M059J (cell line): ENCODE measurements at regions not wholly inside any gene's neighbourhood (a gene's known extent, or its start where the extent isn't known, plus 50 kb on each side); places are given as distances from the start of the nearest gene placed in this dataset.
"Not testable (repeated sequence)": the region's sequence is repeated elsewhere in the genome, so short reads cannot be mapped to it uniquely, and the experiment has no call there.

ENCODE experiments used
- DNase-seq: peaks from one replicate; pipeline ENCODE4 v3.0.0-alpha.2; 2012; ENCODE audit warnings: low read depth

GRCh38 chr2:87075054-87075790 lies 53.6 kb upstream of the PLGLB1 start:
- DNase-seq = peak; percentile 2

- DNase-seq = peak; percentile 51
These were observed 54.2 kb upstream of the PLGLB1 start for GRCh38 chr2:87075791-87076252.

- DNase-seq = peak; percentile 77
These were observed 54.8 kb upstream of the PLGLB1 start for GRCh38 chr2:87076253-87077123.

GRCh38 chr2:87077124-87077446 lies 55.4 kb upstream of the PLGLB1 start:
- DNase-seq = not testable (repeated sequence)

GRCh38 chr2:87081727-87082126 lies 60.1 kb upstream of the PLGLB1 start:
- not testable (repeated sequence) for DNase-seq

- DNase-seq = not testable (repeated sequence)
These were observed 66.4 kb upstream of the PLGLB1 start for GRCh38 chr2:87088079-87088478.

- not testable (repeated sequence) for DNase-seq
These were observed 67.8 kb upstream of the PLGLB1 start for GRCh38 chr2:87089401-87089800.

GRCh38 chr2:87093252-87093651 lies 71.6 kb upstream of the PLGLB1 start:
- not testable (repeated sequence) for DNase-seq

- not testable (repeated sequence) for DNase-seq
These were observed 72.4 kb upstream of the PLGLB1 start for GRCh38 chr2:87093937-87094529.

- not testable (repeated sequence) for DNase-seq
These were observed 74.2 kb upstream of the PLGLB1 start for GRCh38 chr2:87095804-87096203.

- not testable (repeated sequence) for DNase-seq
These were observed 107.3 kb upstream of the PLGLB1 start for GRCh38 chr2:87128761-87129553.

- not testable (repeated sequence) for DNase-seq
These were observed 110.9 kb upstream of the PLGLB1 start for GRCh38 chr2:87132577-87132976.

GRCh38 chr2:87151835-87152493 lies 130.3 kb upstream of the PLGLB1 start:
- DNase-seq = not testable (repeated sequence)

- DNase-seq = not testable (repeated sequence)
These were observed 152.8 kb upstream of the PLGLB1 start for GRCh38 chr2:87174454-87174853.

- not testable (repeated sequence) for DNase-seq
These were observed 161.7 kb upstream of the PLGLB1 start for GRCh38 chr2:87183373-87183772.

- not testable (repeated sequence) for DNase-seq
These were observed 162.6 kb upstream of the PLGLB1 start for GRCh38 chr2:87184260-87184659.

- not testable (repeated sequence) for DNase-seq
These were observed 167.6 kb upstream of the PLGLB1 start for GRCh38 chr2:87189214-87189613.

GRCh38 chr2:87193336-87193735 lies 171.7 kb upstream of the PLGLB1 start:
- DNase-seq = not testable (repeated sequence)

GRCh38 chr2:87194254-87194999 lies 172.8 kb upstream of the PLGLB1 start:
- not testable (repeated sequence) for DNase-seq

- not testable (repeated sequence) for DNase-seq
These were observed 175.2 kb upstream of the PLGLB1 start for GRCh38 chr2:87196720-87197388.
